K562 (cell line): ENCODE measurements at regions not wholly inside any gene's neighbourhood (a gene's known extent, or its start where the extent isn't known, plus 50 kb on each side); places are given as distances from the start of the nearest gene placed in this dataset.

Experiments
- ATAC-seq: fragments of 200-7000 bp; cut with Tn5 transposase; 3 replicates; pipeline ENCODE4 v1.9.1; 2020; ENCODE audit warnings: moderate library complexity
- BruUV-seq: library from RNA; stranded (reverse); fragments of 400-500 nt; replicated peaks from 2 replicates; lab custom pipeline; 2021; lab: Mats Ljungman, UMichigan
- CTCF ChIA-PET: fragments of 300-600 bp; formaldehyde crosslinking; extraction: SDS; loops from one replicate; lab custom pipeline; 2021; ENCODE audit warnings: low intra/inter-chr PET ratio; lab: Yijun Ruan, JAX
- POLR2A ChIA-PET: fragments of 300-600, 350-650 bp; sonication (Branson Sonifier 250); formaldehyde crosslinking; extraction: SDS; loops from one replicate; lab custom pipeline; 2021; ENCODE audit warnings: antibody characterized with exemption, inconsistent platforms; lab: Yijun Ruan, JAX
- DNase-seq, 4 experiments: peaks; one replicate each; pipeline versions ENCODE4 v3.0.0 to v3.0.0-alpha.2; 2011 to 2018; ENCODE audit warnings: low spot score in 3 of 4, mixed read lengths in 3 of 4; ENCODE audit errors: extremely low read depth in 1 of 4
- FAIRE-seq: peaks from 2 replicates; lab custom pipeline; 2011; peaks lifted over from hg19 to GRCh38; lab: Jason Lieb, UNC
- H2AFZ ChIP-seq: 2 replicates; pipeline ENCODE4 v1.6.0; 2011; ENCODE audit warnings: low read depth, low read length, control low read depth, inconsistent platforms
- H3K27ac ChIP-seq: fragments of 200-600 bp; 3 replicates; pipeline ENCODE4 v1.8.0; 2011; ENCODE audit warnings: low read depth, mild to moderate bottlenecking, control low read depth, inconsistent platforms, low read length, moderate library complexity, mixed read lengths; ENCODE audit errors: extremely low read depth
- H3K27me3 ChIP-seq, 2 experiments: fragments of 300-600 bp in 1 of 2; 2 replicates in 1 of 2; 3 replicates in 1 of 2; pipeline versions ENCODE4 v1.6.0 to v1.8.0; 2011; ENCODE audit warnings: inconsistent platforms in 2 of 2, low read length in 2 of 2, mild to moderate bottlenecking in 1 of 2, mixed read lengths in 1 of 2, moderate library complexity in 1 of 2; ENCODE audit not compliant: control insufficient read depth in 2 of 2, insufficient read depth in 2 of 2
- H3K36me3 ChIP-seq: fragments of 300-600 bp; 3 replicates; pipeline ENCODE4 v1.8.0; 2011; ENCODE audit warnings: mild to moderate bottlenecking, low read length, inconsistent platforms; ENCODE audit not compliant: control insufficient read depth, insufficient read depth
- H3K4me1 ChIP-seq, 2 experiments: fragments of 200-600 bp in 1 of 2; replicated peaks in 1 of 2; 2 replicates in 1 of 2; 3 replicates in 1 of 2; pipeline versions ENCODE4 v1.5.1 to v1.8.0; 2011; ENCODE audit warnings: inconsistent platforms in 2 of 2, low read length in 2 of 2, mild to moderate bottlenecking in 1 of 2, mixed read lengths in 1 of 2, moderate library complexity in 1 of 2; ENCODE audit not compliant: control insufficient read depth in 2 of 2, insufficient read depth in 2 of 2
- H3K4me2 ChIP-seq: 2 replicates; pipeline ENCODE4 v1.6.1; 2011; ENCODE audit warnings: low read length, control low read depth, inconsistent platforms, mixed read lengths; ENCODE audit not compliant: insufficient read depth
- H3K4me3 ChIP-seq: fragments of 200-600 bp; sonication (generic), shearing (Covaris generic); 2 replicates; pipeline ENCODE4 v1.5.1; 2016; ENCODE audit warnings: control low read depth, inconsistent platforms
- H3K79me2 ChIP-seq: fragments of 200-600 bp; 3 replicates; pipeline ENCODE4 v1.8.0; 2011; ENCODE audit warnings: low read length, inconsistent platforms; ENCODE audit not compliant: control insufficient read depth, insufficient read depth
- H3K9ac ChIP-seq, 2 experiments: 2 replicates each; pipeline versions ENCODE4 v1.6.0 to v1.6.1; 2011; ENCODE audit warnings: low read depth in 2 of 2, low read length in 2 of 2, control low read depth in 1 of 2, inconsistent platforms in 1 of 2, mild to moderate bottlenecking in 1 of 2, mixed read lengths in 1 of 2; ENCODE audit not compliant: insufficient read depth in 1 of 2
- H3K9me1 ChIP-seq: one replicate; pipeline ENCODE4 v1.6.0; 2011; ENCODE audit warnings: inconsistent platforms, mild to moderate bottlenecking, low read length, moderate library complexity; ENCODE audit not compliant: control insufficient read depth, insufficient read depth
- H3K9me3 ChIP-seq: replicated peaks from 2 replicates; pipeline ENCODE4 v1.5.1; 2011; ENCODE audit warnings: low read depth, low read length, inconsistent platforms; ENCODE audit not compliant: control insufficient read depth, insufficient read depth
- H4K20me1 ChIP-seq: replicated peaks from 2 replicates; pipeline ENCODE4 v1.6.1; 2011; ENCODE audit warnings: low read length, inconsistent platforms, mixed read lengths; ENCODE audit not compliant: control insufficient read depth, insufficient read depth
- NCOA6 ChIP-seq: fragments of 450-650 bp; IDR thresholded peaks from 2 replicates; pipeline ENCODE4 v1.6.1; 2017; ENCODE audit warnings: mild to moderate bottlenecking
- ZBTB8A ChIP-seq: fragments of 450-650 bp; IDR thresholded peaks from 2 replicates; pipeline ENCODE4 v1.6.1; 2018; ENCODE audit warnings: mild to moderate bottlenecking, moderate library complexity; ENCODE audit not compliant: partially characterized antibody
- ZNF407 ChIP-seq: fragments of 450-650 bp; IDR thresholded peaks from 2 replicates; pipeline ENCODE4 v1.6.1; 2016; ENCODE audit warnings: low read depth
- WGBS: fragments of 100-300 bp; shearing (Covaris generic); methylation state at CpG from one replicate; pipeline ENCODE4 v1.1.6; 2016; ENCODE audit warnings: low coverage, mixed read lengths; ENCODE audit not compliant: insufficient coverage; ENCODE audit errors: missing lambda C conversion rate; 5-methylcytosine and 5-hydroxymethylcytosine counted together
- in situ Hi-C: fragments of 300-500 bp; cut with MboI; formaldehyde crosslinking; loops from 4 replicates; pipeline ENCODE4 v1.15.0; 2018; ENCODE audit warnings: inconsistent platforms, mixed read lengths
- intact Hi-C: fragments of 100-400 bp; cut with micrococcal nuclease; formaldehyde crosslinking; loops from 2 replicates; pipeline ENCODE4 v1.14.2; 2022

GRCh38 chr18:37845498-37845897 lies 279.9 kb upstream of the CELF4 start:
- FAIRE-seq, result no peak
- Histone ChIP-seq H3K27ac (no peak overlapping the region), H3K4me3 (no peak overlapping the region)
- no TSS peak for BruUV-seq
- POLR2A ChIA-PET, result interaction anchor here (0.5 kb wide), 1 partner anchor 1523 kb away, joined by 3 read pairs; no protein-coding TSS in a partner anchor
- no peak for TF ChIP-seq ZBTB8A
- TF ChIP-seq NCOA6, result no peak
- TF ChIP-seq ZNF407, result no peak
- TF ChIP-seq, all 486 proteins: peak for 0
- Histone ChIP-seq H3K4me1 (no peaks in the 10 kb centered on the region), H2AFZ (no peak overlapping the region), H3K79me2 (no peaks in the 10 kb centered on the region), H3K27me3 (no peaks in the 10 kb centered on the region), H3K36me3 (no peaks in the 10 kb centered on the region), H3K9ac (no peak overlapping the region), H3K9me1 (no peaks in the 10 kb centered on the region), H3K4me2 (no peak overlapping the region), H3K9me3 (no peaks in the 10 kb centered on the region), H4K20me1 (no peaks in the 10 kb centered on the region)
- CTCF ChIA-PET, result no interaction called here
- no peak for DNase-seq
- intact Hi-C loops, result no loop called here
- no peak for ATAC-seq
- 4% methylated on average over 2 of the region's 2 CpGs for WGBS
- in situ Hi-C loops, result loop anchor here (5.0 kb wide), 1 partner anchor 48 kb away; no protein-coding TSS in a partner anchor
